Heart left ventricle (tissue), 13 donors: ENCODE measurements at regions not wholly inside any gene's neighbourhood (a gene's known extent, or its start where the extent isn't known, plus 50 kb on each side); places are given as distances from the start of the nearest gene placed in this dataset.

Source experiments
- POLR2A ChIP-seq, 2 donors: fragments of 450-650 bp; IDR thresholded peaks; one replicate each; pipeline ENCODE4 v1.6.1; 2017; ENCODE audit warnings: antibody characterized with exemption in 2 of 2, mild to moderate bottlenecking in 2 of 2, moderate library complexity in 2 of 2
- TF ChIP-seq, protein P1 (sequence below), 12 donors: fragments of 200-600 bp; sonication (generic) in 4 of 12; IDR thresholded peaks; one replicate each; pipeline versions ENCODE4 v1.5.0 to v1.8.0; 2018 to 2022; ENCODE audit warnings: antibody characterized with exemption in 12 of 12, mild to moderate bottlenecking in 5 of 12
- donor health status: ischemic (EF 13 %, LVEDD 7.1; RV severe dilation, severe dysfunction).
- donor health status: DM: no; HTN: yes; CAD: no.
- donor health status: DM: no; HTN: no; CAD: no.
- donor health status: ischemic (EF 25% LVEDD 6.9; RV normal size, moderate dysfunction).
- donor health status: ischemic (EF 25% LVEDD 5.7; RV mildly dilated, moderate dysfunction).
- donor health status: ischemic (EF 35%, LVEDD 5.7; RV mildly dilated, moderate dysfunction).
- donor health status: nonischemic (EF 11% LVEDD 7.7; RV severe dilation, severe dysfunction).
- donor health status: DM: yes; HTN: yes; CAD: no.
- donor health status: PGD.
- donor health status: ischemic (EF 29% LVEDD 5.4; RV normal size, mild dysfunction).
- donor health status: nonischemic (EF 23%, LVEDD 6.1; RV moderate dilation, normal function).

DNA sequence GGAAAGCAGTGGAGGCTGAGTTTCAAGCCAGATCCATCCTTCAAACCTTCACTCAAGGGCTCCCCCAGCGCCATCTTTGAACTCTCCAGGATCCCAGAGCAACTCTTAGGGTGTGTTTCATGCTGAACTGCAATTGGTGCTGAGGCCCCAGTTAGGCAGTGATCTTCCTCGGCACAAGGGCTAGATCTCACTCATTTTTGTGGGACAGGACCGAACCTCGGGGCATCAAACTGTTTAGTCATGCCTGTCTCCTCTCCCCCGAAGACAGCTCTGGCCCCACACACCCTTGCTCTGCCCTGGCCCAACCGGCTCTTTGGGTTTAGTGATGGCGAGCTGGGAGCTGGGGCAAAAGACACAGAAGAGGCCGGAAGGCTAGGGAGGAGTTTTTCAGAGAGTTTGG, 115.1 kb downstream of the NUFIP1 start:
- TF ChIP-seq POLR2A (IDR thresholded peaks at IDR 0.05): no peak
- TF ChIP-seq, protein P1, sequence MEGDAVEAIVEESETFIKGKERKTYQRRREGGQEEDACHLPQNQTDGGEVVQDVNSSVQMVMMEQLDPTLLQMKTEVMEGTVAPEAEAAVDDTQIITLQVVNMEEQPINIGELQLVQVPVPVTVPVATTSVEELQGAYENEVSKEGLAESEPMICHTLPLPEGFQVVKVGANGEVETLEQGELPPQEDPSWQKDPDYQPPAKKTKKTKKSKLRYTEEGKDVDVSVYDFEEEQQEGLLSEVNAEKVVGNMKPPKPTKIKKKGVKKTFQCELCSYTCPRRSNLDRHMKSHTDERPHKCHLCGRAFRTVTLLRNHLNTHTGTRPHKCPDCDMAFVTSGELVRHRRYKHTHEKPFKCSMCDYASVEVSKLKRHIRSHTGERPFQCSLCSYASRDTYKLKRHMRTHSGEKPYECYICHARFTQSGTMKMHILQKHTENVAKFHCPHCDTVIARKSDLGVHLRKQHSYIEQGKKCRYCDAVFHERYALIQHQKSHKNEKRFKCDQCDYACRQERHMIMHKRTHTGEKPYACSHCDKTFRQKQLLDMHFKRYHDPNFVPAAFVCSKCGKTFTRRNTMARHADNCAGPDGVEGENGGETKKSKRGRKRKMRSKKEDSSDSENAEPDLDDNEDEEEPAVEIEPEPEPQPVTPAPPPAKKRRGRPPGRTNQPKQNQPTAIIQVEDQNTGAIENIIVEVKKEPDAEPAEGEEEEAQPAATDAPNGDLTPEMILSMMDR (IDR thresholded peaks at IDR 0.05): no peak
